ENCODE measurements at regions not wholly inside any gene's neighbourhood (a gene's known extent, or its start where the extent isn't known, plus 50 kb on each side); places are given as distances from the start of the nearest gene placed in this dataset.

- TF ChIP-seq CTCF (conservative IDR thresholded peaks at IDR 0.05; ENCODE audit: low read depth, low read length), result no peak
- DNase-seq (ENCODE audit: low read depth), result no peak
- no peak overlapping the region for H3K4me3 ChIP-seq (ENCODE audit: low read depth, low read length)
Measured at GRCh38 chr5:53160895-53161294, 51.3 kb upstream of the MOCS2 start.

GRCh38 chr5:53161876-53162275, 52.3 kb upstream of the MOCS2 start:
- DNase-seq (ENCODE audit: low read depth), result no peak

GRCh38 chr5:53164478-53165165, 55.1 kb upstream of the MOCS2 start:
- no peak for TF ChIP-seq CTCF (conservative IDR thresholded peaks at IDR 0.05; ENCODE audit: low read depth, low read length)
- H3K4me3 ChIP-seq (ENCODE audit: low read depth, low read length), result no peak overlapping the region
- no peak for DNase-seq (ENCODE audit: low read depth)

More at GRCh38 chr5:53161876-53162275, 52.3 kb upstream of the MOCS2 start:
- TF ChIP-seq CTCF (conservative IDR thresholded peaks at IDR 0.05; ENCODE audit: low read depth, low read length), result no peak
- H3K4me3 ChIP-seq (ENCODE audit: low read depth, low read length), result no peak overlapping the region

- no peak for TF ChIP-seq CTCF (conservative IDR thresholded peaks at IDR 0.05; ENCODE audit: low read depth, low read length)
- DNase-seq (ENCODE audit: low read depth), result no peak
- no peak overlapping the region for H3K4me3 ChIP-seq (ENCODE audit: low read depth, low read length)
Measured at GRCh38 chr5:53165431-53166182, 56.0 kb upstream of the MOCS2 start.

- DNase-seq (ENCODE audit: low read depth), result no peak
- no peak overlapping the region for H3K4me3 ChIP-seq (ENCODE audit: low read depth, low read length)
- no peak for TF ChIP-seq CTCF (conservative IDR thresholded peaks at IDR 0.05; ENCODE audit: low read depth, low read length)
Measured at GRCh38 chr5:53166183-53166495, 56.6 kb upstream of the MOCS2 start.

- no peak overlapping the region for H3K4me3 ChIP-seq (ENCODE audit: low read depth, low read length)
- no peak for DNase-seq (ENCODE audit: low read depth)
- TF ChIP-seq CTCF (conservative IDR thresholded peaks at IDR 0.05; ENCODE audit: low read depth, low read length), result no peak
Measured at GRCh38 chr5:53167836-53168235, 58.3 kb upstream of the MOCS2 start.

GRCh38 chr5:53169933-53170332, 60.4 kb upstream of the MOCS2 start:
- no peak for DNase-seq (ENCODE audit: low read depth)
- TF ChIP-seq CTCF (conservative IDR thresholded peaks at IDR 0.05; ENCODE audit: low read depth, low read length), result no peak
- H3K4me3 ChIP-seq (ENCODE audit: low read depth, low read length), result no peak overlapping the region

Measured in epithelial cell of proximal tubule (primary cell).